ENCODE measurements at regions not wholly inside any gene's neighbourhood (a gene's known extent, or its start where the extent isn't known, plus 50 kb on each side); places are given as distances from the start of the nearest gene placed in this dataset.
"Not testable (repeated sequence)": the region's sequence is repeated elsewhere in the genome, so short reads cannot be mapped to it uniquely, and the experiment has no call there.

DNA sequence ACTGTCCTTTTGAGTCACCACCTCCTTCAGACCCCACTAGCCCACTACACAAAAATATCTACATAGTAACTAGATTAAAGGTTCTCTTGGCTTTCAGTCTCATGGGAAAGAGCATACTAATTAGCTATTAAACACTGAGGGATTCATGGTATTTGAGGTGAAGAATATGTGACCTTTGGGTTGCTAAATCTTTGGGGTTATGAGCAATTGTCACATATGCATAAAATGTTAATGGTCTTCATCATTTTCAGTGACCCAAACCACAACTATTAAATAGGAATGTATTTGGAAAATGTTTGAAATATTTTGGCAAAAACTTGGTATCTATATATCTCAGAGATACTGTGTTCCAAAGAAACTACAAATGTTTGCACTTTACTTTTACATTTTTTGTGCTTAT, 365.1 kb downstream of the MAGEB5 start:
- DNase-seq = no peak

DNA sequence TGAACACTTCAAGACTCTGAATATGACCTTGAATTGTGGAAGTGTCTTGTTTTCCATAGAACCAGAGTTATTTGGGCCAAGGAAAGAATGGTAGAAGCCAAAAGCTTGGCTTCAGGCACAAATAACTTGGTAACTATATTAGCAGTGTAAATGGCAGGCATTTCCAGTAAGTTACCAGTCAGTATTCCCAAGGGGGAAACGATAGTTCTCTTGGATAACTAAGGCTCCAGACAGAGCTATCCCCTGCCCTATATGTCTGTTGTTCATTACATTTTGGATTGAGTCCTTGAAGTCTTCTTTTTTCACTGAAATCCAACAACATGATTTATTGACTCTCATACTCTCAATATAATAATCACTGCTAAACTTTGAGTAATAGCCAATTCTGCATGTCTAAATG, 364.1 kb downstream of the MAGEB5 start:
- no peak for DNase-seq

DNA sequence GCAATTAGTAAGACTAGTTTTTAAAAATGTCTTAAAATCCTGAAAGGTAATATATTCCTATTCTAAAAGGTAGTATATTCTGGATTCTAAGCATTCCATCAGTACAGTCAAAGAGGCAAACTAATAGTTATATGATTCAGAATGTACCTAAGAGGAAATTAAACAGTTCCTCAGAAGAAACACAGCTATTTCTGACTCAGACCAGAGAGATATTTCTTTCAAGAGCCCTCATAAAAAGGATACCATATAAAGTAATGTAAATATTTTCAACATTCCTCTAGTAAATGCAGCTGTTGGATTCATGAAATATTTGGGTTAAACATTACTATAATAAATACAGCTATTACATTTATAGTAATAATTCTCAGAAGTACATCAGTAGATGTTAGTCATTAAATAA, 358.3 kb downstream of the MAGEB5 start:
- no peak for DNase-seq

DNA sequence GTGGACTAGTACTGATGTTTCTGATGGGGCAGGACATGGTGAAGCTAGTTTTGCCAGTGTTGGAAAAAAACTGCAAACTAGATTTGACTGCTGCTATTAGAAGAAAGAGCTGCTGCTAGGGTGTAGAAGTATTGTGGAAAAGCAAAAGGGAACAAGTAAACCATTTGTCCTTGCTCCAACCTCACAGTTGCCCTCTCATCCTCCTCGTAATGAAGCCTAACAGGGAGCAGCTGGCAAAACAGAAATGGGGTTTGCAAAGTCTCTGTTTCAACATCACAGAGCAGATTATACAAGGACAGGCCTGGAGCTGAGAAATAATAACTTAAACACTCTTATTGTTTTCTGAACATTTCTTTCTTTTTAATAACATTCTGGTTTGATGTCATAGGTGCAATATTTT, 346.2 kb downstream of the MAGEB5 start:
- no peak for DNase-seq

DNA sequence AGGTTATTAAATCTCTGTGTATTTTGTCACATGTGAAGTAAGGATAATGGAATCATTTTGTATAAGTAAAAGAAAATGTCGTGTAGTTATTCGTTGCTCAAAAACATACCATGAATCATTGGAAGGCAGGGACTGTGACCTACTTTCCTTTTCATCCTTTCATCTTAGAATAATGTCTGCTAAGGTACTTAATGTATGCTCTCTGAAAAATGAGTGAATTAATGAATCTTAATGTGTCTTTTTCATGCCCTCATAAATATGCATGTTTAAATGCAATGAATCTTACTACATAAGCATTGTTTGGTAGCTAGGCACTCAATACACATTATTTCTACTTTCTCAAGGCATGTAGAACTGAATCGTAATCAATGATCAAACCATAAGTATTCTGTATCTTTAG, 343.9 kb downstream of the MAGEB5 start:
- no peak for DNase-seq

DNA sequence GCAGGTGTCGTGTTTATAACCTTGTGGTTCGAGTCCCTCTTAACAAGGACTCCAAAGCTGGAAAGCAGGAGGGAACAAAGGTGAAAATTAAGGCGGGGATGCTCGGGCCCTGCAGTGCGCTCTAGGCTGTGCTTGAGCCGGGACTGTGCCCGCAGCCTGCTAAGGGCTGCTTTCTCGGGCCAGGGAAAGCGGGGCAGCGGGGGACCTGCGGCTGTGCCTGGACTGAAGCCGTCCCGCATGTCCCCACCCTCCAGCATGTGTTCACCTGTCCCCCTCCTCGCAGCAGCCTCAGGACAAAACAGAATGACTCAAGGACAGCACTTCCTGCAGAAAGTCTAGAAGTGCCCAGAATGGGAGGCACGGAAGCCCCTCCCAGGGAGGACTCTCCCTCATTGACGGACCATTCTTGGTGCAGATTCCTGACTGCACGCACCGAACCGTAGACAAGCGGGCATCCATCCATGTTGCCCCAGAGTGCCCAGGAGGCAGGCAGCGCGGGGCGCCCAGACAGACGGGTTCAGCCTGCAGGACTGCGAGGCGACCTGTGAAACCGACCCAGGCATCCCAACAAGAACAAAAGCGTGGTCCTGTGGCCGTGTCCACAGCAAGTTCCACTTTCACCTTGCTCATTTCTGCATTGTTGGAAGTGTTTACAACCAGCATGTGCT, 342.9 kb downstream of the MAGEB5 start:
- no peak for DNase-seq

DNA sequence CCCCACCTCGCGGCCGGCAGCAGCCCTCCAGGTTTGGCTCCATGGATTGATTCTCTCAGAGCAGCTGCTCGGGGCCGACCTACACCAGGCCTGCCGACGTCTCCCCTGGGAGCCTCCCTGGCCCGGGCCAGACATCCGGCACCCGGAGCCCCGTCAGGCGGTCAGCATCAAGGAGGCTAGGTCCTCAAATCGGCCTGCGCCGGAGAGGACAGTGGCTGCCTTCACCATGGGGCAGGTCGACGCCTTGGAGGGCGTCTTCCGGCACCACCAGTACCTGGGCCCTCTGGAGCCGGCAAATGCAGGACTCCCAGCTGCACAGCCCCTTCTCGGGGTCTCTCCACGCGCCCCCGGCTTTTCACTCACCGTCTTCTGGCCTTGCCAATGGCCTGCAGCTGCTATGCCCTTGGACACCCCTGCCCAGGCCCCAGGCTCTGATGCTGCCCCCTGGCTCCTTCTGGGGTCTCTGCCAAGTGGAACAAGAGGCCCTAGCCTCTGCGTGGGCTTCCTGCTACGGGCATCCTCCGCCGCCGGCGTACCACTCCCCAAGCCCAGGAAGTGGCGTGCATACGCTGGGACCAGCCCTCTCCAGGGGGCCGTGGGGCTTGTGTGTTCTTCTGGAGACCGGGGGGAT, 341.8 kb downstream of the MAGEB5 start:
- no peak for DNase-seq

DNA sequence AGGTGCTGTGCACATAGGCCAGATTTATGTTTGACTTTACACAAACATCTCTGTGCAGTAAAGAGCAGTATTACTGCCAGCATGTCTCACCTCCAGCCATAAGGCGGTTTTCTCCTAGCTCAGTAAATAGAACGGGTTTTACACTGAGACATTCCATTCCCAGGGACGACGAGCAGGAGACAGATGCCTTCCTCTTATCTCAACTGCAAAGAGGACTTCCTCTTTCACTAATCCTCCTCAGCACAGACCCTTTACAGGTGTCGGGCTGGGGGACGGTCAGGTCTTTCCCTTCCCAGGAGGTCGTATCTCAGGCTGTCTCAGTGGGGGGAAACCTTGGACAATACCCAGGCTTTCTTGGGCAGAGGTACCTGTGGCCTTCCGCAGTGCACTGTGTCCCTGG, 309.8 kb downstream of the MAGEB5 start:
- not testable (repeated sequence) for DNase-seq

DNA sequence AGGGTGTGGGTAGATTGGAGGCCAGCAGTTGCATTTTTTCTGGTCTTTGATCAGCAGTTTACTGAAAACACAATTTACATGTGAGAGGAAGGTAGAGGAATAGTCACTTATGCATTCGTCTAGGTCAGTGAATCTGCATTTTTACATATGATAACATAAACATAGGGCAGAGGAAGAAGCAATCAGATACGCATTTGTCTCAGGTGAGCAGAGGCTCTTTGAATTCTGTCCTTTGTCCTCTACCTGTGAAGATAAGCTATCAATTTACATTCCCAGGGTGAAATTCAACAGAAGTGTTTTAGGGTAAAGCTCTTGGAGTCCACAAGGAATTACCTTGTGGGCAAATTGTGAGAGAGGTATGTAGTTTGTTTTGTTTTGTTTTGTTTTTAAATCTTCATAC, 306.5 kb downstream of the MAGEB5 start:
- no peak for DNase-seq

DNA sequence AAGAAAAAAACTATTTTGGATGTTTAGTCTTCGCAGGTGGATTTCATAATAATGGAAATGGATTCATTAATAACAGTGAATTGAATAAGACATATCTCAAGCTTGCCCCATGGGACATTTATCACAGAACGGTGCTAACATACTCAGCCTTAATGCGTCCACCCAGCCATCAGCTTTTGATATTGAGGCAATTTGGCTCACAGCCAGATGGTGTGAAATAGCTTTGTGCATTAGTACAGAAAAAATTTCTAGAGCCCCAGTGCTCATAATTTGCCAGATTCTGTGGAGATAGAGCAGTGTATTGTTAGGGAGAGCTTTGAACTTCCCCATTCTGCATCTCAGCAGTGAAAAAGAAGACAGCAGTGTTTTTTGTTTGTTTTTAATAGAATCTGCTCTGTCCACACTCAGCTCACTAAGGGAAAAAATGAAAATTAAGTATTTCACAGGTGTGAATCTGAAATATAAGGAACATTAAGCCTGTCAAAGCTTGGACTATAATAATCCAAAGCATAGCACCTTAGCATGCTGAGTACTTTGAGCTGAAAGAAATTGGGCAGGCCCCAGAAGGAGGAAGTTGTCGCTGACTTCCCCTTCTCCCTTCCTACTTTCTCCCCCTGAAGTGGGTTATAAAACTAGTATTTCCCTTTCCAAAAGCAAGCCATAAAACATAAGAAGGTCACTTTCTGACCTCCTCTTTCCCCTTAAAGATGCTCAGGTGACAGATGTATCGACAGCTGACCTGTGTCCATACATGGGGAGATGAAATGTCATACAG, 295.8 kb downstream of the MAGEB5 start:
- no peak for DNase-seq

DNA sequence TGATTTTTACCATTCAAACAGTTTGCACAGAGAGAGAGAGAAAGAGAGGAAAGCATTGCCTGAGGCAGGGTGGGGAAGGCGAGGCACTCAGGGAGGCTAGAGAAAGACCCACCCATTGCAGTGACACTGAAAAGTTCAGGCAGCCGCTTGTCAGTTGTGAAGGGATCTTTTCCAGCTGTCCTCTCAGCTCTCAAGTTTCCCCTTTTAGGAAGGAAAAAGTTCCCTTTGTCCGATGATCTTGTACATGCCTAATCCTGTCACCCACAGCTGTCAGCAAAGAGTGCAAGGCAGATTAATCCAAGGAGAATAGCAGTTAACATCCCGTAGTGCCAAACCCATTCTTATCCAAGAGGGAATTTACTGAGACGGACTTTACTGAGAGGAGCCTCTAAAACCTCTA, 255.0 kb downstream of the MAGEB5 start:
- DNase-seq = no peak

DNA sequence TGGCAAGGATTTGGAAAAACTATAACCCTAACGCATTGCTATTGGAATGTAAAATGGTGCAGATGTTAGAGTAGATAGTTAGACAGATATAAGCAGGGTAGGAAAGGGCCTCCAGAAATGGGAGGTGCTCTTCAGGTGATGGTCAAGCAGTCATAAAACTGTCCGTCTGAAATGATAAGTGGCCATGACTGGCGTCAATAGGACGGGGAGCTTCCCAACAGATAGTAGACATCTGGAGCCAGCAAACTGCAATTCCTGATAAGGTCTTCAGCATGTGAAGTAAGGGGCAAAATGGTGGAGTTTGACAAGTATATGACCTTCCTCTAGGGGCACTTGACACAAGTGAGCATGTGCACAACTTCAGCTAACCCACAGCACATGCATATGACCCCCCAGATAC, 250.4 kb downstream of the MAGEB5 start:
- no peak for DNase-seq

DNA sequence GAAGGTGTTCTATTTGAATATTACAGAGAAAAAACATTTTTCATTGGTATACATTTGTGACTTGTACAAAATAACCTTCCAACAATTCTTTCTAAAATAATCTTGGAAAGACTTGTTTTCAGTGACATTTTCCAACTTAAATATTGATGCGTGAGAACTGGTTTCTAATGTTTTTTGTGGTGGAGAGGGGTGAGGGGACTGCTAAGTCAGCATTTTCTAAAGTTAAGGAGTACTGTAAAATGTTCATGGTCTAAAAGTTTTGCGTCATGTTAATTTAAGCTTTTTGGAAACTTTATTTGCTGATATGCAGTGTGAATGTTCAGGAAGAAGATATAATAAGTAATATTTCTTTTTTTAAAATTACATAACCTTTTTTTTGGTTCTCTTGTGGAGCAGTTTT, 229.3 kb downstream of the MAGEB5 start:
- DNase-seq = no peak

DNA sequence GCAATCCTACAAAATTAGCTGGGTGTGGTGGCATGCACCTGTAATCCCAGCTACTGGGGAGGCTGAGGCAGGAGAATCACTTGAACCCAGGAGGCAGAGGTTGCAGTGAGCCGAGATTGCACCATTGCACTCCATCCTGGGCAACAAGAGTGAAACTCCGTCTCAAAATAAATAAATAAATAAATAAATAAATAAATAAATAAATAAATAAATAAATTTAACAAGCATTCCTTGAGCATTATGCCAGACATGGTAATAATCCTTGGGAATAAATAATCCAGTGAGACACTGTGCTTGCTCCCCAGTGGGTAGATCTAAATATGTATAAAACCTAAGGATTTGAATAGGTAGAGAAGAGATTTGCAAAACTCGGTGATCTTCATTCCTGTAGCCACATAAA, 228.4 kb downstream of the MAGEB5 start:
- DNase-seq = not testable (repeated sequence)

DNA sequence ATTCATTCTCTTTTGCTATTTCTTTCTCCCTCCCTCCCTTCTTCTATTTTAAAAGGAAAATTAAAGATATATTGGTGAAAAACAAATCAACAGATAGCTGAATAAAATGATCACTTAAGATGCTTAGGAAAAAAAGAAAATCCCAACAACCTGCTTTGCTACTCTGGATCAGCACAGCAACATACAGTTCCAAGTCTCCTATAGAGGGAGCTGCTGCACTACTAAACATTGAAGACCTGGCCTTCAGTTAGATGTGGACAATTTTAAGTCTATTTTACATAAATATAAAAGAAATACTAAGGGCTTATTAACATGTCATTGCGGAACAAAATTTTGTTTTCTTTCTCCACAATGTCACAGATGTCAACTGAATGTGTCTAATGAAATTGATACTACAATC, 226.4 kb downstream of the MAGEB5 start:
- DNase-seq = no peak

DNA sequence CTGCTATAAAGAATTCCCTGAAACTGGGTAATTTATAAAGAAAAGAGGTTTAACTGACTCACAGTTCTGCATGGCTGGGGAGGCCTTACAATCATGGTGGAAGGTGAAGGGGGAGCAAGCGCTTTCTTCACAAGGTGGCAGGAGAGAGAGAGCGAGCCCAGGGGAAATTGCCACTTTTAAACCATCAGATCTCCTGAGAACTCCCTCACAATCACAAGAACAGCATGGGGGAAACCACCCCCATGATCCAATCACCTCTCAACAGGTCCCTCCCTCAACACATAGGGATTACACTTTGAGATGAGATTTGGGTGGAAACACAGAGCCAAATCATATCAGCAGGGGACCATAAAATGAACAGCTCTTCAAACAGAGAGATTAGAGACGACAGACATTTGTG, 198.6 kb downstream of the MAGEB5 start:
- no peak for DNase-seq

DNA sequence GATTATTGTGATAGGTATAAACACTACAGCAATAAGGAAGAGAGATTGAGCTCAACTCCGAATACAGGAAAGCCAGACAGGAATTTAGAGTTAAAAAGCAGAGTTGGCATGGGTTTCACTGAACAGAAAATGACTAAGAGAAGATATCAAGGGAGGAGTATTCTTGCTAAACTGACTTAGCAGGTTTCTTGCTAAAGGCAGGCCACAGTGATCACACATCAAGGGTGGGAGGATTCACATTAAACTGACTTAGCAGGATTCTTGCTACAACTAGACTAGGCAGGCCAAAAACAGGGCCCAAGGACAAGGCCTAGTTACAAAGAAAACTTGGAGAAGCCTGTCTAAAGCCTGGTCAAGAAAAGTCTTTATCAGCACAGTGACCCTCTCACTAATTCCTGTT, 195.1 kb downstream of the MAGEB5 start:
- no peak for DNase-seq

DNA sequence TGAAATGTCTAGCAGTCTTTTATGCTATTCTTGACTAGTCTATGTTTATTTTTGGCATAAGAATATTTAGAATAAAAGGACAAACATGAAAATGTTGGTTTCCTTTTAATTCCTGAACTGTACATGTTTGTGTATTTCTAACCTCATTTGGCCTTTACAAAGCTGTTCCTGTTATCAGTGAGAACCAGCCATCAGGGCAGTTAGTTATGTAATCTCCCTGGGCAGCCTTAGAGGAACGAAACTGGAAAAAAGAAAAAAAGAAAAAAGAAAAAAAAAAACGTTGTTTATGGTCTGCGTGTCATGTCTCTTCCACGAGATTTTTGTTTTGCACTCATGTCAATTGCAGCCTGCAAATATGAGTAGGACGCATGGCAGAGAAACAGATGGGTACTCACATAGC, 193.7 kb downstream of the MAGEB5 start:
- no peak for DNase-seq

DNA sequence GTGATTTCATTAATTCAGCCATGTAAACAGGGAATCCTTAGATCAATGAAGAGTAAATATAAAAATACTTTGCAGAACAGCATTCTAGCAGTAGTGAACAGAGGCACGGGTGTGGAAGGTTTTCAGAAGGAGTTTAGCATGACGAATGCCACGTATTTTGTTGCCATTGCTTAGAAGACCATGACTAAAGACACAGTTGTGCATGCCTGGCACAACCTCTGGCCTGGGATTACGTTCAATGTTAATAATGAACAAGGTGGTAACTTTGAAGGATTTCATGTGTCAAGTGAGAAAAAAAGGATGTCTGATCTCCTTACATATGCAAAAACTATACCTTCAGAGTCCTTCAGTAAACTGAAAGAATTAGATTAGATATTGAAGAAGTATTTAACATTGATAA, 171.9 kb downstream of the MAGEB5 start:
- DNase-seq = no peak

DNA sequence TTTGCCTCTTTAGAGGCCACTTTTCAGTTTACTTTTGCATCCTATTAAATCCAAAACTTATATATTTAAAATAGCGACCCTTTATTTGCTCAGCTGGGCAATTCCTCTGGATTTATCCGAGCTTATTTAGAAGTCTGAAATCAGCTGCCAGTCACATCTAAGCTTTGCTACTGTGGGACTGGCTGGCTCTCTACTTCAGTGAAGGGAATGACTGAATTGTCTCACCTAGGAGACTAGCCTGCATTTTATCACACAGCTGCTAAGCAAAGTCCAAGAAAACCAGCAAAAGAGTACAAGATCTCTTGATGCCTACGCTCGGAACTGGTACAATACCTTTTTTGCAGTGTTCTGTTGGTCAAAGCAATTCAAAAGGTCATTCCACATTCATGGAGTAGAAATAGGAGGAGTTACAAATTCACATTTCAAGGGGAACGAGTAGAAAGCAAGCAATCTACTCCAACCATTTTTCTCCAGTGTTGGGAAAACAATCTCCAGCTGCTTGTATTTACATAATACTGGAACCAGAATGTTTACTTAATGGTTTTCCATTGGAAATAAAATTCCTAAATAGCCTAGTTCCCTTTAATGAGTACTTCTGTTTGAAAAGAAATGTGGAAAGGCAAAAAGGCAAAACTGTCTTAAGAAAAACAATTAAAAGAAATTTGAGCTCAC, 160.2 kb downstream of the MAGEB5 start:
- no peak for DNase-seq

DNA sequence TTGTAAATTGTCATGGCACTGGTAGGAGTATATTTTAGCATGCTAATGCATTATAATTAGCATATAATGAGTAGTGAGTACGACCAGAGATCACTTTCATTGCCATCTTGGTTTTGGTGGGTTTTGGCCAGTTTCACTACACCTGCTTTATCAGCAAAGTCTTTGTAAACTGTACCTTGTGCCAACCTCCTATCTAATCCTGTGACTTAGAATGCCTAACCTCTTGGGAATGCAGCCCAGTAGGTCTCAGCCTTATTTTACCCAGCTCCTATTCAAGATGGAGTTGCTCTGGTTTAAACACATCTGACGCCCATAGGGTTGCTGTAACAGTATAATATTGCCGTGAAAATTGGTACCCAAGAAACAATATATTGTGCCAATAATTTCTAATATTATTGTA, 159.4 kb downstream of the MAGEB5 start:
- DNase-seq = no peak

DNA sequence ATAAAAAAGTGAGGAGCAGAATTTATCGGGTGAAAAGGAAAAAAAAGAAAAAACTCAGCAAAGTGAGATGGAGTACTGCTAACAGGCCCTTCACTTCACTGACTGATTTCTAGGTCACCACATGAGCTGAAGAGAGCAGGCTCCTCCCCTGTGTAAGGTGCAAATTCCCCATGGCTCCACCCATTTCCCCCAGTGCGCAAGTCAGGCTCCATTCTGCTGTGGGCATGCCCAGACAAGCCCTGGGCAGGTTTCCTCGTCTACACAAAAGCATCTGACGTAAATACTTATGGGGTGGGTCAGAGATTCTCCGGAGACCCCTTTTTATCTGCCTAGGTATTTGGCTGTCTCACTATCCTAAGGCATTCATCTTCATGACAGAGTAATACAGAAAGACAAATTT, 157.9 kb downstream of the MAGEB5 start:
- DNase-seq = no peak

DNA sequence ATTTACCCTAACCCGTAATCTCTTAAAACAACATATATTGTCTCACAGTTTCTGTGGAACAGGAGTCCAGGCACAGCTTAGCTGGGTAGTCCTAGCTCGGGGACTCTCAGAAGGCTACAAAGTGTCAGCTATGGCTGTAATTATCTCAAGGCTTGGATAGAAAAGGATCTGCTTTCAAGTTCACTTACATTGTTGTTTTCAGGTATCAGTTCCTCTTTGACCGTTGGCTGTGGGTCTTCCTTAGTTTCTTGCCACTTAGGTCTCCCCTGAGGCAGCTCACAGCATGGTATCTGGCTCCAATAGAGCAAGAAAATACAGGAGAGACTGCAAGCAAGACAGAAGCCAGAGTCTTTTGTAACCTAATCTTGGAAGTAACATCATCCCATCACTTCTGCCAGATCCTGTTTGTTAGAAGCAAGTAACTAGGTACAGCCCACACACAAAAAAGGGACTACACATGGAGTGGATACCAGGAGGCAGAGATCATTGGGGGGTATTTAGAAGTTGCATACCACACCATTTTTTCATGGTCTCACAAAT, 137.0 kb downstream of the MAGEB5 start:
- no peak for DNase-seq

DNA sequence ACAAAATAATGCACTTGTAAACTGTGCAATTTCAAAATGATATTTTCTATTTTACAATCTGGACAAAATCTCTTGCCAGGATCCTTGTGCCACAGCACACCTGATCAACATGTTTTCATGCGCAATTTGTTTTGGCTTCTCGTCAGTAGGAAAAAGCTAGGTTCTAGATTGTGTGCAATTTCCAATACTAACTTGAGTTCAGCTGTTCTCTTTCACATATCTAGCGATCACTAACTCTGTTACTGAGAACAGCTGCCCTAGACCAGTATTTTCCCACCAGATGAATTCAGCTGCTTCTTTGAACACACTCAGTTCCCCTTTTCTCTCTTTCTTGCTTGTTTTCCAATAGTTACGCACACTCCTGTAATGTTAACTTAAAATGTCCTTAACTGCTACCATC, 131.2 kb downstream of the MAGEB5 start:
- DNase-seq = no peak
